RWPE2 (cell line): ENCODE measurements at regions not wholly inside any gene's neighbourhood (a gene's known extent, or its start where the extent isn't known, plus 50 kb on each side); places are given as distances from the start of the nearest gene placed in this dataset.

ENCODE experiments used
- ATAC-seq: fragments of 200-7000 bp; cut with Tn5 transposase; 3 replicates; pipeline ENCODE4 v1.9.1; 2021; ENCODE audit warnings: low read depth
- DNase-seq: peaks from one replicate; pipeline ENCODE4 v3.0.0-alpha.2; 2020; ENCODE audit warnings: low spot score
- H3K27ac ChIP-seq: fragments of 450-650 bp; 2 replicates; pipeline ENCODE4 v1.5.1; 2017; ENCODE audit warnings: mild to moderate bottlenecking; ENCODE audit not compliant: poor library complexity, severe bottlenecking
- H3K27me3 ChIP-seq: fragments of 250-450 bp; sonication (Bioruptor Pico); 2 replicates; pipeline ENCODE4 v1.5.1; 2021; ENCODE audit warnings: mild to moderate bottlenecking, moderate library complexity; ENCODE audit not compliant: insufficient read depth, poor library complexity, severe bottlenecking
- H3K36me3 ChIP-seq: fragments of 250-450 bp; sonication (Bioruptor Pico); 2 replicates; pipeline ENCODE4 v1.5.1; 2020; ENCODE audit warnings: low read depth, mild to moderate bottlenecking, moderate library complexity
- H3K4me1 ChIP-seq: fragments of 250-450 bp; sonication (Bioruptor Pico); 2 replicates; pipeline ENCODE4 v1.5.1; 2021; ENCODE audit warnings: mild to moderate bottlenecking, moderate library complexity; ENCODE audit not compliant: insufficient read depth, poor library complexity, severe bottlenecking
- H3K4me3 ChIP-seq: fragments of 250-450 bp; sonication (Bioruptor Pico); 2 replicates; pipeline ENCODE4 v1.5.1; 2021; ENCODE audit warnings: mild to moderate bottlenecking, moderate library complexity; ENCODE audit not compliant: severe bottlenecking
- H3K9me3 ChIP-seq: fragments of 250-450 bp; sonication (Bioruptor Pico); 2 replicates; pipeline ENCODE4 v1.5.1; 2021; ENCODE audit warnings: mild to moderate bottlenecking, moderate library complexity; ENCODE audit not compliant: severe bottlenecking
- TF ChIP-seq, protein P1 (sequence below): fragments of 450-650 bp; IDR thresholded peaks from one replicate; pipeline ENCODE4 v1.5.1; 2017; ENCODE audit warnings: mild to moderate bottlenecking, moderate library complexity; ENCODE audit not compliant: poor library complexity, severe bottlenecking

- Histone ChIP-seq H3K27ac (no peak overlapping the region), H3K4me1 (peaks cover 7% of the 10 kb centered on the region), H3K4me3 (no peak overlapping the region), H3K9me3 (no peaks in the 10 kb centered on the region), H3K27me3 (no peaks in the 10 kb centered on the region), H3K36me3 (no peaks in the 10 kb centered on the region)
- no peak for ATAC-seq
- no peak for DNase-seq
- TF ChIP-seq, protein P1, sequence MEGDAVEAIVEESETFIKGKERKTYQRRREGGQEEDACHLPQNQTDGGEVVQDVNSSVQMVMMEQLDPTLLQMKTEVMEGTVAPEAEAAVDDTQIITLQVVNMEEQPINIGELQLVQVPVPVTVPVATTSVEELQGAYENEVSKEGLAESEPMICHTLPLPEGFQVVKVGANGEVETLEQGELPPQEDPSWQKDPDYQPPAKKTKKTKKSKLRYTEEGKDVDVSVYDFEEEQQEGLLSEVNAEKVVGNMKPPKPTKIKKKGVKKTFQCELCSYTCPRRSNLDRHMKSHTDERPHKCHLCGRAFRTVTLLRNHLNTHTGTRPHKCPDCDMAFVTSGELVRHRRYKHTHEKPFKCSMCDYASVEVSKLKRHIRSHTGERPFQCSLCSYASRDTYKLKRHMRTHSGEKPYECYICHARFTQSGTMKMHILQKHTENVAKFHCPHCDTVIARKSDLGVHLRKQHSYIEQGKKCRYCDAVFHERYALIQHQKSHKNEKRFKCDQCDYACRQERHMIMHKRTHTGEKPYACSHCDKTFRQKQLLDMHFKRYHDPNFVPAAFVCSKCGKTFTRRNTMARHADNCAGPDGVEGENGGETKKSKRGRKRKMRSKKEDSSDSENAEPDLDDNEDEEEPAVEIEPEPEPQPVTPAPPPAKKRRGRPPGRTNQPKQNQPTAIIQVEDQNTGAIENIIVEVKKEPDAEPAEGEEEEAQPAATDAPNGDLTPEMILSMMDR = no peak
These were observed 291.6 kb downstream of the MAP2K6 start for GRCh38 chr17:69706127-69706526.

- H3K4me1 ChIP-seq = peaks cover 7% of the 10 kb centered on the region
- no peaks in the 10 kb centered on the region for H3K36me3 ChIP-seq
- no peak for ATAC-seq
- H3K4me3 ChIP-seq = no peak overlapping the region
- no peak for DNase-seq
- no peaks in the 10 kb centered on the region for H3K9me3 ChIP-seq
- TF ChIP-seq, protein P1 = no peak
- no peak overlapping the region for H3K27ac ChIP-seq
- no peaks in the 10 kb centered on the region for H3K27me3 ChIP-seq
These were observed 294.9 kb downstream of the MAP2K6 start for GRCh38 chr17:69709441-69709840.

- Histone ChIP-seq H3K4me1 (peaks cover 7% of the 10 kb centered on the region), H3K27me3 (no peaks in the 10 kb centered on the region), H3K27ac (no peak overlapping the region), H3K9me3 (no peaks in the 10 kb centered on the region), H3K36me3 (no peaks in the 10 kb centered on the region), H3K4me3 (no peak overlapping the region)
- TF ChIP-seq, protein P1 = no peak
- ATAC-seq = peak; percentile 75
- no peak for DNase-seq
These were observed 296.4 kb downstream of the MAP2K6 start for GRCh38 chr17:69710926-69711325.

DNA sequence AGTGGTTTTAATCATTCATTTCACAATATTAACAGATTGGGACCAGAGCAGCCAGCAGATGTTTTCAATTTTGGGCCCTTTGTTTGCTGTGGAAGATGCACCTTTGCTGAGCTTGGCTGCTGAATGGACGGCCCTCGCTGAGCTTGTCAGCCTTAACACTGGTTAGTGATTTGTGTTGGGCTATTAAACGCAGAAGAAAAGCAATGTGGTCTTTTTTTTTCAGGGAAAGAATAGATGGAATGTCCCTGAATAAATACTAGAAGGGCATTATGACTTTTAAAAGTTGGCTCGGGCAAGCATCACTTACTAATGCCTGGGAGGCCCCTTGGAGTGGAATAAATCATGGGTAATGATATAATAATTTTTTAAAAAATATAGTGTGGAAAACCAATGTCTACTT, 297.0 kb downstream of the MAP2K6 start:
- Histone ChIP-seq H3K4me1 (peaks cover 7% of the 10 kb centered on the region), H3K4me3 (no peak overlapping the region), H3K9me3 (no peaks in the 10 kb centered on the region), H3K27ac (no peak overlapping the region), H3K27me3 (no peaks in the 10 kb centered on the region), H3K36me3 (no peaks in the 10 kb centered on the region)
- ATAC-seq = no peak
- DNase-seq = no peak
- TF ChIP-seq, protein P1 = no peak

DNA sequence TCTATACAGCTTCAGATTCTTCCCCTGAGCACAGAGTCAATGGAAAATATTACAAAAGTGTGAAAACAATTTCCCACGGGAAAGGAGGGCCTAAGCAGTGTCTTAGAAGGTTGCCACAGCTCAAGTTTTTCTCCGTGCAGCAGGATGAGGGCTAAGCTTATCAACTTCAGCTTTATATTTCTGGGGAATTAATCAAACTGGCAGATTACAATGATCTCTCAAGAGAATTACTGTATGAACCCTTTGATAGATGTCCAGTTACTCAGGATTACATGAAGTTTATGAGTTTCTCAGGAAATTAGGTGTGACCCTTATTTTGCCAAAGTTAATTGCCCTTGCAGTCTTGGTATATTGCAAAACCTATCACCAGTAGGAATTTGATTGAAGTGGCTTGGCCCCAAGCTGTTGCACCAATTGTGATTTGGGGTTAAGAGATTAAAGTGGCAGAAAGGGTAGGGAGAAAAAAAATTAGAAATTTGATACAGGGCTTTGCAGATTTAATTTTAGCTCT, 298.4 kb downstream of the MAP2K6 start:
- Histone ChIP-seq H3K36me3 (no peaks in the 10 kb centered on the region), H3K4me1 (peaks cover 7% of the 10 kb centered on the region), H3K4me3 (no peak overlapping the region), H3K27me3 (no peaks in the 10 kb centered on the region), H3K27ac (no peak overlapping the region), H3K9me3 (no peaks in the 10 kb centered on the region)
- ATAC-seq (no peak), DNase-seq (no peak)
- TF ChIP-seq, protein P1 = no peak
